IMR-90 (cell line): ENCODE measurements at regions not wholly inside any gene's neighbourhood (a gene's known extent, or its start where the extent isn't known, plus 50 kb on each side); places are given as distances from the start of the nearest gene placed in this dataset.

Experiments
- ATAC-seq: fragments of 200-7000 bp; cut with Tn5 transposase; 2 replicates; pipeline ENCODE4 v1.9.1; 2020; ENCODE audit warnings: low read depth, mild to moderate bottlenecking, moderate library complexity
- BruUV-seq: library from RNA; stranded (reverse); fragments of 400-500 nt; replicated peaks from 2 replicates; lab custom pipeline; 2021; lab: Mats Ljungman, UMichigan
- CTCF ChIA-PET: fragments of 300-600 bp; formaldehyde crosslinking; extraction: SDS; loops from one replicate; lab custom pipeline; 2021; ENCODE audit warnings: antibody characterized with exemption; lab: Yijun Ruan, JAX
- POLR2A ChIA-PET: fragments of 300-600 bp; sonication (Branson Sonifier 250); formaldehyde crosslinking; loops from one replicate; lab custom pipeline; 2022; ENCODE audit warnings: antibody characterized with exemption; ENCODE audit not compliant: unreplicated experiment; lab: Charles Lee
- DNase-seq: peaks from one replicate; pipeline ENCODE4 v3.0.0; 2013
- H2AFZ ChIP-seq: replicated peaks from 2 replicates; pipeline ENCODE3; 2013; ENCODE audit warnings: low read length, mild to moderate bottlenecking; ENCODE audit not compliant: poor library complexity
- H2AK5ac ChIP-seq: 2 replicates; pipeline ENCODE4 v1.6.1; 2013; ENCODE audit warnings: low read depth, low read length, inconsistent platforms
- H2AK9ac ChIP-seq: replicated peaks from 2 replicates; pipeline ENCODE3; 2013; ENCODE audit warnings: mild to moderate bottlenecking, low read depth, low read length, moderate library complexity; ENCODE audit not compliant: poor library complexity
- H2BK120ac ChIP-seq: 2 replicates; pipeline ENCODE4 v1.6.1; 2013; ENCODE audit warnings: low read depth, low read length, inconsistent platforms
- H2BK15ac ChIP-seq: 3 replicates; pipeline ENCODE4 v1.6.1; 2013; ENCODE audit warnings: low read depth, low read length, inconsistent platforms
- H2BK20ac ChIP-seq: 2 replicates; pipeline ENCODE4 v1.6.1; 2013; ENCODE audit warnings: low read depth, mild to moderate bottlenecking, inconsistent platforms, low read length, moderate library complexity
- H2BK5ac ChIP-seq: 2 replicates; pipeline ENCODE4 v1.6.1; 2013; ENCODE audit warnings: mild to moderate bottlenecking, low read depth, low read length, inconsistent platforms; ENCODE audit not compliant: poor library complexity, severe bottlenecking
- H3K14ac ChIP-seq: replicated peaks from 2 replicates; pipeline ENCODE4 v1.6.1; 2013; ENCODE audit warnings: low read depth, low read length, inconsistent platforms
- H3K18ac ChIP-seq: 2 replicates; pipeline ENCODE4 v1.6.1; 2013; ENCODE audit warnings: low read depth, low read length, control low read depth
- H3K23ac ChIP-seq: 2 replicates; pipeline ENCODE4 v1.6.1; 2013; ENCODE audit warnings: low read depth, low read length, inconsistent platforms
- H3K27ac ChIP-seq: 2 replicates; pipeline ENCODE4 v1.5.1; 2013; ENCODE audit warnings: mild to moderate bottlenecking, control low read depth, low read length; ENCODE audit not compliant: insufficient read depth
- H3K27me3 ChIP-seq: 2 replicates; pipeline ENCODE4 v1.6.1; 2013; ENCODE audit warnings: low read length; ENCODE audit not compliant: control insufficient read depth, insufficient read depth
- H3K36me3 ChIP-seq: 2 replicates; pipeline ENCODE4 v1.6.1; 2013; ENCODE audit warnings: low read length, mixed read lengths; ENCODE audit not compliant: control insufficient read depth, insufficient read depth
- H3K4ac ChIP-seq: 2 replicates; pipeline ENCODE4 v1.6.1; 2013; ENCODE audit warnings: low read depth, low read length, inconsistent platforms
- H3K4me1 ChIP-seq: 2 replicates; pipeline ENCODE4 v1.6.1; 2013; ENCODE audit warnings: low read length, mixed read lengths; ENCODE audit not compliant: control insufficient read depth, insufficient read depth
- H3K4me2 ChIP-seq: 2 replicates; pipeline ENCODE4 v1.6.1; 2013; ENCODE audit warnings: low read depth, mild to moderate bottlenecking, control low read depth, low read length, moderate library complexity
- H3K4me3 ChIP-seq: 2 replicates; pipeline ENCODE4 v1.5.1; 2013; ENCODE audit warnings: low read depth, mild to moderate bottlenecking, control low read depth, low read length, moderate library complexity; ENCODE audit not compliant: insufficient read depth
- H3K56ac ChIP-seq: 2 replicates; pipeline ENCODE4 v1.6.1; 2013; ENCODE audit warnings: low read length, inconsistent platforms; ENCODE audit not compliant: insufficient read depth; ENCODE audit errors: extremely low read depth
- H3K79me1 ChIP-seq, 2 experiments: 2 replicates each; pipeline ENCODE4 v1.6.1; 2013; ENCODE audit warnings: low read length in 2 of 2, inconsistent platforms in 1 of 2, low read depth in 1 of 2
- H3K9ac ChIP-seq: 2 replicates; pipeline ENCODE4 v1.6.1; 2013; ENCODE audit warnings: low read depth, low read length, control low read depth
- H3K9me1 ChIP-seq: 2 replicates; pipeline ENCODE4 v1.6.1; 2013; ENCODE audit warnings: low read length, inconsistent platforms; ENCODE audit not compliant: insufficient read depth
- H3K9me3 ChIP-seq: 2 replicates; pipeline ENCODE4 v1.6.1; 2013; ENCODE audit warnings: low read length; ENCODE audit not compliant: control insufficient read depth, insufficient read depth
- H4K20me1 ChIP-seq: 2 replicates; pipeline ENCODE4 v1.6.1; 2013; ENCODE audit warnings: low read length, inconsistent platforms; ENCODE audit not compliant: insufficient read depth
- H4K5ac ChIP-seq: 2 replicates; pipeline ENCODE4 v1.6.1; 2013; ENCODE audit warnings: mild to moderate bottlenecking, low read depth, low read length, control low read depth
- H4K8ac ChIP-seq, 2 experiments: 2 replicates each; pipeline ENCODE4 v1.6.1; 2013; ENCODE audit warnings: low read depth in 2 of 2, low read length in 2 of 2, control low read depth in 1 of 2, inconsistent platforms in 1 of 2
- H4K91ac ChIP-seq: 2 replicates; pipeline ENCODE4 v1.6.1; 2013; ENCODE audit warnings: low read depth, low read length, inconsistent platforms; ENCODE audit not compliant: insufficient read depth
- BHLHE40 ChIP-seq: fragments of 150-350 bp; IDR thresholded peaks from 2 replicates; pipeline ENCODE4 v1.6.1; 2016; ENCODE audit warnings: mild to moderate bottlenecking, low read depth, low read length
- CEBPB ChIP-seq: IDR thresholded peaks from 2 replicates; pipeline ENCODE4 v1.6.1; 2012; ENCODE audit warnings: low read depth, low read length, improper control_type of control experiment
- CHD1 ChIP-seq: IDR thresholded peaks from 2 replicates; pipeline ENCODE4 v1.6.1; 2012; ENCODE audit warnings: low read depth, low read length, improper control_type of control experiment
- FOS ChIP-seq: fragments of 150-350 bp; IDR thresholded peaks from 2 replicates; pipeline ENCODE4 v1.6.1; 2016; ENCODE audit warnings: low read depth, low read length
- MAFK ChIP-seq: IDR thresholded peaks from 2 replicates; pipeline ENCODE4 v1.6.1; 2012; ENCODE audit warnings: low read depth, low read length, improper control_type of control experiment
- MAZ ChIP-seq: IDR thresholded peaks from 2 replicates; pipeline ENCODE4 v1.6.1; 2012; ENCODE audit warnings: low read depth, mild to moderate bottlenecking, low read length, improper control_type of control experiment, moderate library complexity, borderline replicate concordance
- MXI1 ChIP-seq: IDR thresholded peaks from 2 replicates; pipeline ENCODE4 v1.6.1; 2012; ENCODE audit warnings: low read depth, mild to moderate bottlenecking, low read length, moderate library complexity, borderline replicate concordance
- NFE2L2 ChIP-seq: fragments of 150-350 bp; IDR thresholded peaks from 2 replicates; pipeline ENCODE4 v1.6.1; 2016; ENCODE audit warnings: low read depth, mild to moderate bottlenecking, low read length
- POLR2A ChIP-seq: IDR thresholded peaks from 2 replicates; pipeline ENCODE4 v1.6.1; 2012; ENCODE audit warnings: mild to moderate bottlenecking, low read depth, low read length
- RAD21 ChIP-seq: IDR thresholded peaks from 2 replicates; pipeline ENCODE4 v1.6.1; 2012; ENCODE audit warnings: low read length, improper control_type of control experiment
- RCOR1 ChIP-seq: IDR thresholded peaks from 2 replicates; pipeline ENCODE4 v1.6.1; 2012; ENCODE audit warnings: mild to moderate bottlenecking, low read length, improper control_type of control experiment; ENCODE audit not compliant: insufficient replicate concordance
- RFX5 ChIP-seq: IDR thresholded peaks from 2 replicates; pipeline ENCODE4 v1.8.0; 2012; ENCODE audit warnings: low read depth, mild to moderate bottlenecking, low read length, moderate library complexity
- SMC3 ChIP-seq: fragments of 150-350 bp; IDR thresholded peaks from 2 replicates; pipeline ENCODE4 v1.6.1; 2016; ENCODE audit warnings: low read depth, mild to moderate bottlenecking, antibody characterized with exemption, low read length, moderate library complexity
- WGBS, 2 experiments: methylation state at CpG; one replicate each; pipeline versions ENCODE4 v1.1.5 to v1.1.7; 2013; ENCODE audit warnings: missing lambda C conversion rate in 2 of 2; ENCODE audit not compliant: insufficient read length in 1 of 2; ENCODE audit errors: extremely low coverage in 2 of 2; 5-methylcytosine and 5-hydroxymethylcytosine counted together
- dilution Hi-C: fragments of 300-500 bp; cut with HindIII; formaldehyde crosslinking; loops from one replicate; pipeline ENCODE4 v1.14.3; 2018; ENCODE audit warnings: low sequenced_read_pairs; ENCODE audit not compliant: unreplicated experiment
- in situ Hi-C: fragments of 300-500 bp; cut with MboI; formaldehyde crosslinking; loops from 3 replicates; pipeline ENCODE4 v1.14.3; 2019; ENCODE audit warnings: low sequenced_read_pairs, inconsistent platforms, mixed read lengths
- intact Hi-C: fragments of 100-400 bp; cut with micrococcal nuclease; formaldehyde crosslinking; loops from 2 replicates; pipeline ENCODE4 v1.10.0; 2022
- TF ChIP-seq, protein P1 (sequence below): fragments of 150-350 bp; IDR thresholded peaks from 2 replicates; pipeline ENCODE4 v1.6.1; 2017; ENCODE audit warnings: mild to moderate bottlenecking, antibody characterized with exemption, low read length, low read depth
- TF ChIP-seq, protein P2 (sequence below): conservative IDR thresholded peaks from 2 replicates; pipeline ENCODE4 v1.5.1; 2012; ENCODE audit warnings: mild to moderate bottlenecking, low read depth, low read length, improper control_type of control experiment
- TF ChIP-seq, protein P3 (sequence below): fragments of 150-350 bp; IDR thresholded peaks from 2 replicates; pipeline ENCODE4 v1.6.1; 2016; ENCODE audit warnings: low read depth, mild to moderate bottlenecking, low read length, moderate library complexity, borderline replicate concordance

DNA sequence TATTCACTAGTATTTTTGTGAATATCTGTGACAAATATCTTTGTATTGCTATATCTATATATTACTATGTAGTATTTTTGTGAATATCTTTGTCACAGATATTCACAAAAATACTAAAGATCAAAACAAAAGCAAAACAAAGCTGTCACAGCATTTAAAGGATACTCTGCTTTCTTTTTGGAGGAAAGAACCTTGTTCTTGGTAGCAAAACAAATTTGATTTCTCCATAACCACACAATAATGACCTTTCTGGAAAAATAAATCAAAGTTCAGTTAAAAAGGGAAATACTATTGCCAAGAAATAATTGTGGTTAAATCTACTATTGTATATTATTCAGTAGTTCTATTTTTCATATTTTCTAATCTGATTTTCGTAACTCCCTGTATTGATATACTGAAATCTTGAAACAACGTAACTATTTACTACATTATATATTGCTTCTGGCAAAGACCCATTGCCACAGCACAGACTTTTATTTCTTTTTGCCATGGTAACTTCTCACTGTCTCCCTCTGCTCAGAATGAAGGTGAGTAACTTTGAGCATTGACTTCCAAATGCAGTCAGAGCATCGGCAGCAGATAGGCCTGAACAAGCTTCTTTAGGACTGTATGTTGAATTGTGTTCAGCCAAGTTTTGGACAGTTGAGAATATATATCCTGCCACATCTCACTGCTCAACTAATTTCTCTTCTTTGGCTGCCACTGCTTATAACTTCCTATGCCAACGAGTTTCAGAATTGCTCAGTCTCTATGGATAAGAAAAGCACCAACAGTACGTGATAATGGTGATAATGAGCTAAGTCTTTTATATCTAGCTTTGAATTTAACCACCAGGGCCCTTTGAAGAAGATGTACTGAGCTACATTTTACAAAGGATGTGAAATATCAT is 1097.2 kb upstream of the GJE1 start:
- Histone ChIP-seq H3K14ac (no peak overlapping the region), H2BK120ac (no peak overlapping the region), H3K27ac (no peak overlapping the region), H4K5ac (no peak overlapping the region), H3K79me1 (no peaks in the 10 kb centered on the region), H3K4ac (no peak overlapping the region), H2AK9ac (no peak overlapping the region), H3K36me3 (no peaks in the 10 kb centered on the region), H4K91ac (no peak overlapping the region), H3K4me3 (no peak overlapping the region), H3K4me1 (no peaks in the 10 kb centered on the region), H3K9me1 (no peaks in the 10 kb centered on the region), H2BK15ac (no peak overlapping the region), H2BK20ac (no peak overlapping the region), H2AFZ (no peak overlapping the region), H4K20me1 (no peaks in the 10 kb centered on the region), H3K4me2 (no peak overlapping the region), H3K27me3 (no peaks in the 10 kb centered on the region), H3K9ac (no peak overlapping the region), H4K8ac (no peak overlapping the region), H2AK5ac (no peak overlapping the region), H2BK5ac (no peak overlapping the region), H3K56ac (no peak overlapping the region), H3K23ac (no peak overlapping the region), H3K9me3 (no peaks in the 10 kb centered on the region), H3K18ac (no peak overlapping the region)
- CTCF ChIA-PET: no interaction called here
- DNase-seq: no peak
- BruUV-seq: no TSS peak
- ATAC-seq: no peak
- TF ChIP-seq MAZ: no peak
- TF ChIP-seq CHD1: no peak
- TF ChIP-seq, protein P1, sequence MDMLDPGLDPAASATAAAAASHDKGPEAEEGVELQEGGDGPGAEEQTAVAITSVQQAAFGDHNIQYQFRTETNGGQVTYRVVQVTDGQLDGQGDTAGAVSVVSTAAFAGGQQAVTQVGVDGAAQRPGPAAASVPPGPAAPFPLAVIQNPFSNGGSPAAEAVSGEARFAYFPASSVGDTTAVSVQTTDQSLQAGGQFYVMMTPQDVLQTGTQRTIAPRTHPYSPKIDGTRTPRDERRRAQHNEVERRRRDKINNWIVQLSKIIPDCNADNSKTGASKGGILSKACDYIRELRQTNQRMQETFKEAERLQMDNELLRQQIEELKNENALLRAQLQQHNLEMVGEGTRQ: no peak
- no peak for TF ChIP-seq MAFK
- no peak for TF ChIP-seq BHLHE40
- TF ChIP-seq POLR2A: no peak
- no peak for TF ChIP-seq RFX5
- TF ChIP-seq, protein P2, sequence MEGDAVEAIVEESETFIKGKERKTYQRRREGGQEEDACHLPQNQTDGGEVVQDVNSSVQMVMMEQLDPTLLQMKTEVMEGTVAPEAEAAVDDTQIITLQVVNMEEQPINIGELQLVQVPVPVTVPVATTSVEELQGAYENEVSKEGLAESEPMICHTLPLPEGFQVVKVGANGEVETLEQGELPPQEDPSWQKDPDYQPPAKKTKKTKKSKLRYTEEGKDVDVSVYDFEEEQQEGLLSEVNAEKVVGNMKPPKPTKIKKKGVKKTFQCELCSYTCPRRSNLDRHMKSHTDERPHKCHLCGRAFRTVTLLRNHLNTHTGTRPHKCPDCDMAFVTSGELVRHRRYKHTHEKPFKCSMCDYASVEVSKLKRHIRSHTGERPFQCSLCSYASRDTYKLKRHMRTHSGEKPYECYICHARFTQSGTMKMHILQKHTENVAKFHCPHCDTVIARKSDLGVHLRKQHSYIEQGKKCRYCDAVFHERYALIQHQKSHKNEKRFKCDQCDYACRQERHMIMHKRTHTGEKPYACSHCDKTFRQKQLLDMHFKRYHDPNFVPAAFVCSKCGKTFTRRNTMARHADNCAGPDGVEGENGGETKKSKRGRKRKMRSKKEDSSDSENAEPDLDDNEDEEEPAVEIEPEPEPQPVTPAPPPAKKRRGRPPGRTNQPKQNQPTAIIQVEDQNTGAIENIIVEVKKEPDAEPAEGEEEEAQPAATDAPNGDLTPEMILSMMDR: no peak
- no peak for TF ChIP-seq FOS
- no peak for TF ChIP-seq SMC3
- TF ChIP-seq, protein P3, sequence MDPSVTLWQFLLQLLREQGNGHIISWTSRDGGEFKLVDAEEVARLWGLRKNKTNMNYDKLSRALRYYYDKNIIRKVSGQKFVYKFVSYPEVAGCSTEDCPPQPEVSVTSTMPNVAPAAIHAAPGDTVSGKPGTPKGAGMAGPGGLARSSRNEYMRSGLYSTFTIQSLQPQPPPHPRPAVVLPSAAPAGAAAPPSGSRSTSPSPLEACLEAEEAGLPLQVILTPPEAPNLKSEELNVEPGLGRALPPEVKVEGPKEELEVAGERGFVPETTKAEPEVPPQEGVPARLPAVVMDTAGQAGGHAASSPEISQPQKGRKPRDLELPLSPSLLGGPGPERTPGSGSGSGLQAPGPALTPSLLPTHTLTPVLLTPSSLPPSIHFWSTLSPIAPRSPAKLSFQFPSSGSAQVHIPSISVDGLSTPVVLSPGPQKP: no peak
- TF ChIP-seq CEBPB: no peak
- TF ChIP-seq MXI1: no peak
- TF ChIP-seq RAD21: no peak
- no peak for TF ChIP-seq NFE2L2
- TF ChIP-seq RCOR1: no peak
- in situ Hi-C loops: no loop called here
- POLR2A ChIA-PET: no interaction called here
- WGBS, 2 experiments: no CpG with 5 or more reads among the region's 5 CpGs
- intact Hi-C loops: no loop called here
- dilution Hi-C loops: no loop called here
